Endodermal cell (in vitro differentiated cells): ENCODE measurements at regions not wholly inside any gene's neighbourhood (a gene's known extent, or its start where the extent isn't known, plus 50 kb on each side); places are given as distances from the start of the nearest gene placed in this dataset.
A peak's percentile ranks its signal among the peaks of the same experiment; 100 is the strongest.

Experiments
- DNase-seq: peaks from one replicate; pipeline ENCODE4 v3.0.0-alpha.2; 2017
- H3K27ac ChIP-seq: 2 replicates; pipeline ENCODE4 v1.5.1; 2013; ENCODE audit warnings: mild to moderate bottlenecking, low read depth, low read length, moderate library complexity
- H3K27me3 ChIP-seq: 2 replicates; pipeline ENCODE4 v1.6.1; 2013; ENCODE audit warnings: mild to moderate bottlenecking, low read length, moderate library complexity; ENCODE audit not compliant: insufficient read depth, control insufficient read depth, poor library complexity, severe bottlenecking
- H3K36me3 ChIP-seq: 2 replicates; pipeline ENCODE4 v1.7.0; 2013; ENCODE audit warnings: mild to moderate bottlenecking, low read length, moderate library complexity; ENCODE audit not compliant: control insufficient read depth, insufficient read depth
- H3K4me1 ChIP-seq: one replicate; pipeline ENCODE4 v1.7.0; 2013; ENCODE audit warnings: low read length; ENCODE audit not compliant: control insufficient read depth, insufficient read depth
- H3K4me3 ChIP-seq: 2 replicates; pipeline ENCODE4 v1.5.1; 2013; ENCODE audit warnings: mild to moderate bottlenecking, low read length, moderate library complexity
- H3K9ac ChIP-seq: 2 replicates; pipeline ENCODE4 v1.6.1; 2013; ENCODE audit warnings: mild to moderate bottlenecking, low read length, moderate library complexity; ENCODE audit not compliant: poor library complexity, severe bottlenecking; ENCODE audit errors: extremely low read depth
- H3K9me3 ChIP-seq: 2 replicates; pipeline ENCODE4 v1.6.1; 2013; ENCODE audit warnings: mild to moderate bottlenecking, low read length, moderate library complexity; ENCODE audit not compliant: control insufficient read depth
- H3K27ac Mint-ChIP-seq: 2 replicates; pipeline ENCODE4 v1.8.0; 2020; ENCODE audit warnings: mixed read lengths
- H3K27me3 Mint-ChIP-seq: 2 replicates; pipeline ENCODE4 v1.8.0; 2021; ENCODE audit warnings: mild to moderate bottlenecking, mixed read lengths; ENCODE audit not compliant: insufficient read depth
- H3K36me3 Mint-ChIP-seq: 2 replicates; pipeline ENCODE4 v1.8.0; 2020; ENCODE audit warnings: low read depth, mixed read lengths
- H3K4me1 Mint-ChIP-seq: 2 replicates; pipeline ENCODE4 v1.8.0; 2020; ENCODE audit warnings: mixed read lengths
- H3K4me3 Mint-ChIP-seq: 2 replicates; pipeline ENCODE4 v1.8.0; 2020; ENCODE audit warnings: mild to moderate bottlenecking, moderate library complexity, mixed read lengths
- H3K9me3 Mint-ChIP-seq: 2 replicates; pipeline ENCODE4 v1.8.0; 2020; ENCODE audit warnings: mild to moderate bottlenecking, mixed read lengths
- CTCF ChIP-seq: fragments of 200-600 bp; sonication (generic); conservative IDR thresholded peaks from 2 replicates; pipeline ENCODE4 v1.5.0; 2021; ENCODE audit warnings: antibody characterized with exemption, mild to moderate bottlenecking
- WGBS, 2 experiments: methylation state at CpG; one replicate each; pipeline versions ENCODE4 v1.1.5 to v1.1.7; 2013; ENCODE audit warnings: missing lambda C conversion rate in 2 of 2, mixed read lengths in 1 of 2; ENCODE audit not compliant: insufficient coverage in 1 of 2, insufficient read length in 1 of 2; 5-methylcytosine and 5-hydroxymethylcytosine counted together

- Histone ChIP-seq H3K9me3 (no peaks in the 10 kb centered on the region), H3K4me1 (no peaks in the 10 kb centered on the region), H3K9ac (no peak overlapping the region), H3K27me3 (no peaks in the 10 kb centered on the region), H3K27ac (no peak overlapping the region), H3K36me3 (no peaks in the 10 kb centered on the region), H3K4me3 (no peak overlapping the region)
- no peaks in the 10 kb centered on the region for H3K27me3 Mint-ChIP-seq
- H3K36me3 Mint-ChIP-seq = no peaks in the 10 kb centered on the region
- H3K9me3 Mint-ChIP-seq = no peaks in the 10 kb centered on the region
- H3K4me1 Mint-ChIP-seq = peaks cover 1% of the 10 kb centered on the region
- H3K27ac Mint-ChIP-seq = no peak overlapping the region
- H3K4me3 Mint-ChIP-seq = no peak overlapping the region
- DNase-seq = no peak
- TF ChIP-seq CTCF = no peak
These were observed 63.4 kb upstream of the BTN3A2 start for GRCh38 chr6:26301638-26302037.

GRCh38 chr6:26302941-26303559, 61.9 kb upstream of the BTN3A2 start:
- no peak for DNase-seq
- Histone ChIP-seq H3K4me3 (no peak overlapping the region), H3K36me3 (no peaks in the 10 kb centered on the region), H3K9ac (no peak overlapping the region), H3K27ac (no peak overlapping the region), H3K4me1 (no peaks in the 10 kb centered on the region), H3K9me3 (no peaks in the 10 kb centered on the region), H3K27me3 (no peaks in the 10 kb centered on the region)
- no peaks in the 10 kb centered on the region for H3K27me3 Mint-ChIP-seq
- no peaks in the 10 kb centered on the region for H3K36me3 Mint-ChIP-seq
- TF ChIP-seq CTCF = no peak
- peaks cover 1% of the 10 kb centered on the region for H3K4me1 Mint-ChIP-seq
- no peaks in the 10 kb centered on the region for H3K9me3 Mint-ChIP-seq
- WGBS, 2 experiments = 100% methylated on average over 1 of the region's 1 CpG
- H3K27ac Mint-ChIP-seq = no peak overlapping the region
- H3K4me3 Mint-ChIP-seq = no peak overlapping the region

- Histone ChIP-seq H3K27me3 (no peaks in the 10 kb centered on the region), H3K4me3 (peak overlapping the region; percentile 82), H3K4me1 (no peaks in the 10 kb centered on the region), H3K36me3 (no peaks in the 10 kb centered on the region), H3K9ac (no peak overlapping the region), H3K27ac (no peak overlapping the region), H3K9me3 (no peaks in the 10 kb centered on the region)
- DNase-seq = no peak
- no peaks in the 10 kb centered on the region for H3K36me3 Mint-ChIP-seq
- peak overlapping the region; percentile 79 for H3K4me3 Mint-ChIP-seq
- H3K9me3 Mint-ChIP-seq = no peaks in the 10 kb centered on the region
- 60% methylated on average over 2 of the region's 3 CpGs; no CpG with 5 or more reads in 1 of the 2 experiments for WGBS, 2 experiments
- no peak for TF ChIP-seq CTCF
- peak overlapping the region; percentile 89 for H3K27ac Mint-ChIP-seq
- peaks cover 1% of the 10 kb centered on the region for H3K4me1 Mint-ChIP-seq
- no peaks in the 10 kb centered on the region for H3K27me3 Mint-ChIP-seq
These were observed 60.7 kb upstream of the BTN3A2 start for GRCh38 chr6:26304213-26304796.
